CD4-positive, alpha-beta T cell treated with Interleukin-6 at 100 ng/mL for 8 hours (primary cell): ENCODE measurements at regions not wholly inside any gene's neighbourhood (a gene's known extent, or its start where the extent isn't known, plus 50 kb on each side); places are given as distances from the start of the nearest gene placed in this dataset.
"Not testable (repeated sequence)": the region's sequence is repeated elsewhere in the genome, so short reads cannot be mapped to it uniquely, and the experiment has no call there.

Experiments used
- DNase-seq: peaks from one replicate; pipeline ENCODE4 v3.0.0-alpha.2; 2020; ENCODE audit warnings: mixed read lengths, low spot score

DNA sequence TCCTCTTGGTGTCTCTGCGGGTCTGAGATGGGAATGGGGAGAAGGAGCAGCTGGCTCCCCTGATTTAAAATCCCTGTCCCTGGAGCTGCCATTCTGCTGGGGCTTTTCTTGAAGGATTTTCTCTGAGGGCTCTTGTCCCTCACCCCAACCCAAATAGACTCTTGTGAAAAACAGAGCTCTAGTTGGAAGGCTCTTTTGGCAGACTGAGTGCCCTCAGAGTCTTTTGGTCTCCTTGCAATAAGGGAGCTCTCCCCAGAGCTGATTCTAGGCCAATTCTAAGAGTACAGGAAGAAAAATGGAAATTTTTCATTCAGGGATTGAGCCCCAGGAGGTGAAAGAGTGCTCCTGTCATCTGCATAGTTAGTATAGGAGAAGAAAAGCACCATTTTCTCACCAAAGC lies 238.3 kb downstream of the COG6 start:
- no peak for DNase-seq

DNA sequence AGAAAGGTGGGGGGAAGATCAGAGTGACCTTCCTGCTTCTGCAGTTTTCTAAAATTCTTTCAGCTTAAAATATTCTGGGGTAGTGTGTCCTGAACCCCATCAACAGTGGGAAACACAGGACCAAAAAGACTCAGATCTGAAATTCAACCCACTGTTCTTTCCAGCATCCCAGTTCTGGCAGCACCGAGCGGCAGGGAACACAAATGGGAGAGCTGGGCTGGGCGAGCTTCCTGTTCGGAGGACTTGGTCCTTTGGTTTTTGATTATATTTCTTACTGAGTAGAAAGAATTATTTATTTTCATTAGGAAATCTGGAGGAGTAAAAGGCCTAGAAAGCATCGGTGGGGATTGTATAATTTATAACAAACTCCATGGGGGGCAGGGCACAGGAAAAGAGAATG lies 239.1 kb downstream of the COG6 start:
- no peak for DNase-seq

DNA sequence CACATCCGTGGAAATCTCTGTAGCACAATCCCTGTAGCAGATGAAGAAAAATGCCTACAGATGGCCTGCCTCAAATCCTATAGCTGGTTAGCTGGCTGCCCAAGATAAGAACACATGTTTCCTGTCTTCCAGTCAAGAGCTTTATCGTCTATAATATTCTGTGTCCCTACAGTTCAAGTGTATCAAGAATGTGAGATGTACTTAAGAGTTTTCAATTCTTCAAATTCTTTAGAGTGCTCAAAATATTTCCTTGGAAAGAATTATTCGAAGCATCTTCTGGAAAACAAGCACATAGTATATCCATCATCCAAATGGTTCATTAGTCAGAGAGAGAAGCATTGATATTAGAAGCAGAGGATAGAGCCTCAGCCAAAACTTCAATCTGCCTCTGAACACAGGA lies 239.8 kb downstream of the COG6 start:
- DNase-seq = no peak

DNA sequence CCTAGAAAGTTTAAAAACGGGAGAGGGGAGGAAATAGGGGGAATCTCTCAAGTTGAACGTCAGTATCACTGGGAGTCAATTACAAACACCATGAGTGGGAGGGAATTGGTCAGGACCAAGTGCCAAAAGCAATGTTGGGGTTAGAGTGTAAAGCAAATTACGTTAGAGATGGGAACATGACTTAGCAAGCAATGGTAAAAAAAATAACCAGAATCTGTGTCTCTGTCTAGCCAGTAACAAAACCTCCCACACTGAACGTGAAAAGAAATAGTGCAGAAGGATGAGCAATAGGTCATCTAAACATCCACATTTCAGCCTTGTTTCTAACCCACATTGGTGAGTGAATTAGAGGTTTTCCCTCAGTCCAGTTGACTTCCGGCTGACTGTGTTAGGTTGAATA lies 242.2 kb downstream of the COG6 start:
- DNase-seq = no peak

DNA sequence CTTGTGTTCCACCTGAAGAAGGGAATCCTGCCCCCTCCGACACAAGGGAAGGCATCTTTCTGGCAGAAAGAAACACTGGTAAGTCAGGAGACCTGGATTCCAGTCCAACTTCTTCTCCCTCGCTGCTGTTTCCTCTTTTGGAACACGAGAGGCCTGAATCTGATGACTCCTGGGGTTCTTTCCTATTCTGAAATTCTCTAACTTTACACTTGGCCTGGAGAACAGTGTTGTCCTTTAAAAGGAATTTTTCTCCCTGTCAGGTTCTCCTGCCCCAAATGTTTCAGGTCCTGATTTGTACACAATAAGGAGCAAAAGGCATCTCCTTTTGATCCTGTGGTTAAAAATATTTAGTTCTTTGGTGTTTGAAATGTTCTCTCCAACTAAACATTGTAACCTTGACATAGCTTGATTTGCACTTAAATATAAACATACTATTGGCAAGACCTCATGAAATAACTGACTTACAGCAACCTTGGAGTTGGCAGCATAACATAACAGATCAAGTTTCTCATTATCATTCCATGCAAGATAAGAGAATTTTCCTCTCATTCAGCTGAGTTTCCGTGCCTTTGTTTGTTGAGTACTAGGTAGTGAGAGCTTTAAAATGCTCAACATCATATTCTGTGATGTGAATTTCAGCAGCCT lies 244.8 kb downstream of the COG6 start:
- no peak for DNase-seq

DNA sequence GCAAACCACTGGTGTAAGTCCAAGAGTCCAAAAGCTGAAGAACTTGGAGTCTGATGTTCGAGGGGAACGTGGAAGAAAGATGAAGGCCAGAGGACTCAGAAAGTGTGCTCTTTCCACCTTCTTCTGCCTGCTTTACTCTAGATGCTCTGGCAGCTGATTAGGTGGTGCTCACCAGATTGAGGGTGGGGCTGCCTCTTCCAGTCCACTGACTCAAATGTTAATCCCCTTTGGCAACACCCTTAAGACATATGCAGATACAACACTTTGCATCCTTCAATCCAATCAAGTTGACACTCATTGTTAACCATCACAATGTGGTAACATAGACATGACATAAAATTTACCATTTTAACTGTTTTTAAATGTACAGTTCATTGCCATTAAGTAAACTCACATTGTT lies 249.5 kb downstream of the COG6 start:
- no peak for DNase-seq

DNA sequence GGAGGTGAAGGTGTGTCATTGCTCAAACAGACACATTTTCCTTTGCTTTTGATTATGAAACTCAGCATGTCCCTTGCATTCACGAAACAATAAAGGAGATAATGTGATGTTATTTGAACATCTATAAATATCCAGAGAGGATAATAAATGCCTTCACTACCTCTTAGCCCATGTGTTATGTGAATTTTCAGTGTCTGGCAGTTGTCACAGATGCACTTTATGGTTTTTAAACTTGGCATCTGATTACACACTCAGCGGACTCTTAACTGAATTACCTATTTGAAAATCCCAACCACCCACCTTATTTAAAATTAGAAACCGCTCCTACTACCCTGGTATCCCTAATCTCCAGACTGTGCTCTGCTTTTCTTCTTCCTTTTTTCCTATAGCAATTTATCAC lies 254.2 kb downstream of the COG6 start:
- DNase-seq = no peak

DNA sequence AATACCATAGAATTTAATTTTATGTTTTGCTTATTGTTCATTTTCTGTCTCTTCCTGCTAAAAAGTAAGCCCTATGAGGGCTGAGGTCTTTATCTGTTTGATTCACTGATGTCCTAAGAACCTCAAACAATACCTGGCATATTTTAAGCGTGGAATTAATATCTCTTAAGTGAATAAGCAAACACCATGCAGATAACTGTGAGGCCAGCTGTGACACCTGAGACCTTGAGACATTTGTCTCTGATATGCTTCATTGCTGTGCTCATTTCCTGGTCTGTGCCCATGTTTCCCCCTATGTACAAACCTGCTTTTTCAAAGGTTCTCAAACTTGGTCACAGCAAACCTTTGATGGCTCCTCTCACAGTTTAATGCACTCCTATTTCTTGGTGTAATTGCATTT lies 254.6 kb downstream of the COG6 start:
- no peak for DNase-seq

DNA sequence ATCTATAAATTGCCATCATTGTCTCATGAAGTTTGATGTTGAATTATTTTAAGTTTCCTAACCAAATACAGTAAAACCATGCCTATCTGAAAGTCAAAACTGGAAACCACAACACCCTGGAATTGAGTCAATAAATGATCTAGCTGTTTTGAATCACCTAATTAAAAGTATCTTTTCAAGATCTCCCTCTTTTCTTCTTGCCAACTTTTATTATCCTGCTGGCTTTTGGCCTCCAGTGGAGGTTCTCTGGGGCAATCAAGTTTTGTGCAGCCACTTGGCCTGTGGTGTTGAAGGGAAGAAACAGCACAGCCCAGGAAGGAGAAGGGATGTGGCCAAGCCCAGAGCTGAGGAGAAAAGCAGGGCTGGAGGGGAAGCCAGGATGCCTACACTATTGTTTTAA lies 255.4 kb downstream of the COG6 start:
- DNase-seq = no peak

DNA sequence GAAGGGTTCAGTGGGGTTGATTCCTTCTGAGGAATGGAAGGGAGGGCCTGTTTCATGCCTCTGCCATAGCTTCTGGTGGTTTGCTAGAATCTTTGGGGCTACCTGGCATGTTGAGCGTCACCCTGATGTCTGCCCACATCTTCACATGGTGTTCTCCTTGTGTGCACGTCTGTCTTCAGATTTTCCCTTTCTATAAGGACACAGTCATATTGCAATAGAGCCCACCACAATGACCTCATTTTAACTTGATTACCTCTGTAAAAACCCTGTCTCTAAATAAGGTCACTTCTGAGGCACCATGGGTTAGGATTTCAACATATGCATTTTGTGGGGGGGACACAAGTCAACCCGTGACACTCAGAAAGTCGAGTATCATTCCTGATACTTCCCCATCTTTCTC lies 257.9 kb downstream of the COG6 start:
- DNase-seq = no peak

DNA sequence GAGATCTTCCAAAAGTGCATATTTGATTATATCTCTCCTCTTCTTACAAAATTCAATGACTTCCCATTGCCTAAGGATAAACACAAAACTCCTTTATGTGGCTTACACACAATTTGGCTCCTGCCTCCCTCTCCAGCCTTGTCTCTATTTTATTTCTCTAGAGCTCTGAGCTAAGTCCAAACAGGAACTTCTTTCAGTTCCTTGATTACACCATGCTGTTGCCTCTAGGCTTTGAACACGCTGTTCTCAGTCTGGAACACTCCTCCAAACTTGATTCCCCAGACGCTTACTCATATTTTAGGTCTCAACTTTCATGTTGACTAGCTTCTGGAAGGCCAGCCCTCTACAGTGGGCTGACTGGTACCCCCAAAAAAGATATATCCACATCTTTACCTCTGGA lies 258.5 kb downstream of the COG6 start:
- DNase-seq = no peak

DNA sequence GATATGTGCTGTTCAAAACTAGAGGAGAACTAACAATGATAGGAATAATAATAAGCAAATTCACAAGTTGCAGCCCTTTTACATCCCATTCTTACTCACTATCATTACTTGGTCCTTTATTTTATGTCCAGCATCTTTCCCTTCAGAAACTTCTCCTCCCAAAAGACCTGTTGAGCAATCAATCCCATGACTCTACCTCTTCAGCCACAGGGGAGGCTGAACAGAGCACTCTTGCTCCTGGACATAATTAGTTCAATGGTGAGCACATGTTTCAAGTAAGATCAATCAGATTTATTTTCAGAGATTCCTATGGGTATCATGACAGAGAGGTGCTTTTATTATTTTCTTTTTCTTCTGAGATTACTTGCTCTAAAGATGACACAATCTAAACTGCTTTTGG lies 260.0 kb downstream of the COG6 start:
- no peak for DNase-seq

DNA sequence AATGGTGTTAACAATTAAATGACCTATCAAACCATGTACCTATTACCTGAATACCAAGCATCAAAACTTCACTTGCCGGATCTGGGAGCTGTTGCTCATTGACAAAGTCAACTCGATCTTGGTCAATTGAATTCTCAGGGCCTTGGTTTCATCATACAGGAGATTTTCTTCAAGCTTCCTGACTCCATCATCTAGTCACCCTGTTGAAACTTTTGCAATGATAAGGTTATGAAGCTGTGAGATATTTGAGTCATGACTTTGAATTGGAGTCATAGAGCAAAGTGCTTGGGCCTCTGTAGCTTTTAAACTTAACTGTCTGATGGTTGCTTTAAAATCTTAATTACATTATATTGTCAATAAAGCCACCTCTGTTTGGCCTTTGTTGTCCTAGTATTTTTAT lies 260.9 kb downstream of the COG6 start:
- DNase-seq = no peak

DNA sequence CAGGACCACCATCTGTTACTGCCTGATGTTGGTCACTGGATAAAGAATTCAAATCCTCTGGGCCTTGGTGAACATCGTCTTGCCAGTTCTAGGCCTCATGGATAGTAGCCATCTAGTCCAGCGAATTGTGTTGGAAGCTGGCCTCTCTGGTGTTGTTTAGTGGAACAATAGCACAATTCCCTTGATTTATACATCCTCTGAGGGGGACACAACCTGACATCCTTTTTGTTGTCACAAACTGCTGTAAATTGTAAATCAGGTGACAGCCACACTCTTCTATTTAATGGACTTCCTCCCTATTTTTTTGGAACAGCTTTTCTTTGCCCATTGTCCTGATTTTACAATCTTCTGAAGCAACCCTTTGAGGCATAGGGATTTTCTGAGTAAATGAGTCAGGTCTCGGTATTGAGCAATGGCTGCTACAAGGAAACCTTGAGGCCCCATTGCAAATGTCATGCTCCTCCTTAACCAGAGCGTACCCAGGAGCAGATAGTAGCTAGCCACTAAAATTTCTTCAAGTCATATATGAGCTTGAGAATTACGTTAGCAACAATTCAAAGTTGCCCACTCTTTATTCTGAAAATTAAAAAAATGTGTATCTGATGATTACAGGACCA lies 263.3 kb downstream of the COG6 start:
- DNase-seq = no peak

DNA sequence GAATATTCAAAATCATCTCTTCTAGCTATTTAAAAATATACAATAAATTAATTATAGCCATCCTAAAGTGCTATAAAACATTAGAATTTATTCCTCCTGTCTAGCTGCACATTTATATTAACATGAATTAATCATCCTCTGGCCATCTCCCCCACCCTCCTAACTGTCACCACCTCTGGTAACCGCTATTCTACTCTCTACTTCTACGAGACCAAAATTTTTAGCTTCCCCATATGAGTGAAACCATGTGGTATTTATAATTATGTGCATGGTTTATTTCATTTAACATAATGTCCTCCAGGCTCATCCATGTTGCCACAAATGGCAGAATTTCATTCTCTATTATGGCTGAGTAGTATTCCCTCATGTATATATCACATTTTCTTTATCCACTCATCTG lies 265.2 kb downstream of the COG6 start:
- no peak for DNase-seq

DNA sequence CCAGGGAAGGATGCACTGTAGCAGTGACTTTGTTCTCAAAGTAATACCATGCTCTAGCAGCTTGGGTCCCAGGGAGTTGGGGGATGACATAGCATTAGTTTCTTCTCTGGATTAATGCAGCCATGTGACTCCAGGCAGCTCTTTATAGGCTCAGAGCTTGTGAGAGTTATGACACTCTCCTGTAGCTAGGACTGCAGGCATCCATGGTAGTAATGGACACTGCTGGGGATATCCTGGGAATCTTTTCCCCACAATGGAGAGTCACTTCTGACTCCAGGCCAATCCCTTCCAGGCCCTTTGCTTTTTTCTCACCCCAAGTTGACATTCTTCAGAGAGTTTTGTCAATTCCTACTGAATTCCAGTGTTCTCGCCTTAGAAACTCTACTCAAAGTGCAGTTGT lies 270.9 kb downstream of the COG6 start:
- DNase-seq = no peak

DNA sequence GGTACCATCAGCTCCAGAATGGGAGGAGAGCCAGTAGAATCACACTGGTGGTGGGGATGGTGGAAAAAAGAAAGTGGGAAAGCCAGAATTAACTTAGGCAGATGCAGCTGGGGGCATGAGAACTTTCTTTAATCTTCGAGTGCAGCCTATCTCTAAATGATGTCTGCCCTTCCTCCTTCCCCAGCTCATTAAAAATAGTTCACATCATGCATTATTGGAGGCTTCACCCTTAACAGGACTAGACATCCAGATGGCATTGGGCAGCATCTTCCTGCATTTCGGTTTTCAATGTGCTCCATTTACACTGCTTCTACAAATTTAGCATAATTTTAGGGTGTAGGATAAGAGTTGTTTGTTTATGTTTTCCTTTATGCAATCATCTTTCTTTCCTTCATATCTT lies 272.8 kb downstream of the COG6 start:
- DNase-seq = no peak

DNA sequence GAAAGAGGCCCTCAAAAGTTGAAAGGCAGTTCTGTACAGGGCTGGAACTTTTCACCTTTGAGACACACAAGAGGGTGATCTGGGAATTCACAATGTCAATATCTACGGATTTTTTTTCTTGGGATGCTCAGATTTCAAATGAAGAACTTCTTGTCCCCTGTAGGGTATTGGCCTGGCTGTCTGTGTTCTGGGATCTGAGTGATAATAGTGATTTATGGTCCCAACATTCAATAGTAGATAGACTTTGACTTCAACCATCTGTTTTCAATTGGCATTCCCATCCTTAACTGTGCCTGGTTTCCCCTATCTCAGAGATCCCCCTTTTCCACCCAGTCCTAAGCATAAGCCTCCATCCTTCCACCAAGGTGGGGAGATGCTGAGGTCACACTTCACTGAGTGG lies 274.1 kb downstream of the COG6 start:
- no peak for DNase-seq

DNA sequence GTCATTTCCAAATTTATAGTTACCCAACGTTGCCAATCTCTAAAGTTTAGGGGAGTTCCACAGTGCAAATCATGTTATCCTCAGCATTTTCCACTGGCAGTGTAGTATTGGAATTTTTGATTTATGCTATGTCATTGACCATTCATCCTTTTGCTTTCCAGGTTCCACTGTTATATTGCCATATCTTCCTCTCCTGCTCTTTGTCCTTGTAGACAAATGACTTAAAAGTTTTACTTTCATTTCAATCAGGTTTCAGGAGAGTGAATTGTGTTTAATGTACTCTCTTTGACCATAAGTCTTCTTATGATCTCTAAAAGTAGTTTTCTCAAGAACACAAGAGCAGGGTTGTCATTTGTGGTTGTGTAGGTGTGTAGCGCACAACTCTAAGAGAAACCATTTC lies 274.6 kb downstream of the COG6 start:
- no peak for DNase-seq

DNA sequence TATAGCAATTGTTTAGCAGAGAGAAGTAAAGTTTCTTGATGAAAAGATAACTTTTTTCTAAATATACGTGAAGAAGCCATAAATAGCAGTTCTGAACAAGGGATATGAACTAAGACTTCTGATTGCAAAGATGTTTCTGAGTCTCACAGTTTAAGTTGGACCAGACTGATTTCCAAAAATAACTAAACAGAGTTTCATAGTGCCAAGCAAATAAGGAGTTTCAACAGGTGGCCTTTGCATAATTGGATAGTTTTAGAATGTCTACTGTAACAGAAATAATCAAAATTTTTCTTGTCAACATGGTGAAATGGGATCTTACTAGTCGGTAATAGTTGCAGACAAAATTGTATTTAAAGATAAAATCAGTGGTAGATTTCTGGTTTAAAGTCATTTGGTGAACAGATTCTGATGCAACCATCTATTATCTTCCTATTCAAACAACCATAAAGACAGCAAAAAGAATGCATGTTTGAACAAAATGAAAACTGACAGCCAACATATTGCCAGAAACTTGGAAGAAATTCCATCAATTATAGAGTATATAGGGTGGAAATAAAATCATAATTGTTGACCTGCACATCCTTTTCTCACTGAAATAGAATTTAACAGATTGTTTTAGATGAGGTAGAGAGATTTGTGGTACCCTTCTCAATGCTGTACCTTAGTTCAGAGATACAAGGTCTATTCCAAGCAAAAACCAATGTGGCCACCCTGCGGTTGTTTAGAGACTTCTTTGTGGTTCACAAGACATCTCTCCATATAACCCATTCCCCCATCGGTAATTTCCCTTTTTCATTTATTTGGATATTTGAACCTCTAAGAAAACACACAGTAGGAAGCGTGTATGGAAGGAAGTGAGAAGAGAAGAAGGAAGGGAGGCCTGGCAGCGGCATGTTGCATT lies 275.3 kb downstream of the COG6 start:
- DNase-seq = no peak

DNA sequence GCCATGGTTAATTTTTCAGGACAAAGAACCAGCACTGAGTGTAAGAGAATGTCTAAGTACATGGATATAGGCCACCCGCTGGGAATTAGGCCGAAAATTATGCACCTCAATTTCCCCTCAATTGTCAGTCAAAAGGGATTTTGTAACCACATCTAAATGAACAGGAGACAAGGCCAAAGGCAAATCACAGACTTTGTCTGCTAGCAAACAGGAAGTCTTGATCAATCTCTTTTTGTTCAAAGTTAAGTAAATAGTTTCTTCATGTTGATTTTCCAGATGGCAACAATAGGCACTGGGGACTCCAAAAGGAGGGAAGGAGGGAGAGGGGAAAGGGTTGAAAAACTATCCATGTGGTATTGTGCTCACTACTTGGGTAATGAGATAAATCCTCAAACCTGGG lies 276.0 kb downstream of the COG6 start:
- no peak for DNase-seq

DNA sequence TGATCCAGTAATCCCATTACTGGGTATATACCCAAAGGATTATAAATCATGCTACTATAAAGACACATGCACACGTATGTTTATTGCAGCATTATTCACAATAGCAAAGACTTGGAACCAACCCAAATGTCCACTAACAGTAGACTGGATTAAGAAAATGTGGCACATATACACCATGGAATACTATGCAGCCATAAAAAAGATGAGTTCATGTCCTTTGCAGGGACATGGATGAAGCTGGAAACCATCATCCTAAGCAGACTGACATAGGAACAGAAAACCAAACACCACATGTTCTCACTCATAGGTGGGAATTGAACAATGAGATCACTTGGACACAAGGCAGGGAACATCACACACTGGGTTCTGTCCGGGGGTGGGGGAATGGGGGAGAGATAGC lies 277.1 kb downstream of the COG6 start:
- DNase-seq = not testable (repeated sequence)

DNA sequence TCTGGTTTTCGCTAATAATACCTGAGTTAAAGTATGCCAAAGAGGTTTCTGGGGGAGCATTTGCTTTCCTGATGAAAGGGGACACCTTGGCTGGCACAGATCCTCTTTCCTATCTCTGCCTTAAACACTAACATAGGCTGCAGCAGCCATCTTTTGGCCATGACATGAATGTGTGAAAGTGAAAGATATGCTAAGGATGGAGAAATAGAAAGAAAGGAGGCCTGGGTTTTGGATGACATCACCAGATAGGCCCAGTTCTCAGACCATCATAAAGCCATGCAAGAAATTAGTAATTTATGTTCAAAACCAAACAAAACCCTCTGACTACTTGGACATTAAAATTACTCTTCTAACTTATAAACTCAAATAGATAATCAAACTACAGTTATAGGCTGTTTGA lies 279.7 kb downstream of the COG6 start:
- DNase-seq = no peak
